NCI-H526 (cell line): ENCODE measurements at regions not wholly inside any gene's neighbourhood (a gene's known extent, or its start where the extent isn't known, plus 50 kb on each side); places are given as distances from the start of the nearest gene placed in this dataset.

Source experiments
- DNase-seq, 2 experiments: peaks; one replicate each; lab custom pipeline; 2025; lab: John Stamatoyannopoulos, UW

GRCh38 chr5:142378737-142379634, 54.2 kb upstream of the SPRY4 start:
- no peak for DNase-seq

GRCh38 chr5:142375944-142376411, 51.2 kb upstream of the SPRY4 start:
- no peak for DNase-seq
